Nucleus accumbens (tissue), 56 donors: ENCODE measurements at regions not wholly inside any gene's neighbourhood (a gene's known extent, or its start where the extent isn't known, plus 50 kb on each side); places are given as distances from the start of the nearest gene placed in this dataset.

Experiments
- DNase-seq, 56 donors: peaks; one replicate each; lab custom pipeline; 2025; lab: John Stamatoyannopoulos, UW

DNA sequence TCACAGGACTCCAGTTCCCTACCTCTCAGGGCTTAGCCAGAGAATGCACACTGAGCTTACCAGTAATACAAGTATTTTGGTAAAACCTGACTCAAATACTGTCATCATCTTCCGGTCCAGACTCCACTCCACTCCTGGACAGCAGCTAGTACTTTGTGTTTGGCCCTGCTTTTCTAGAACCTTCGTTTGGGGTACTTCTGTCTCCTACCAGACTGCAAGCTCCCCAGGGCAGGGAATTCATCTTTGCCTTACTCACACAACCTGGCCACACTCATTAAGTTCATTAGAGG lies 108.9 kb upstream of the CDC42EP3 start:
- DNase-seq, result no peak

DNA sequence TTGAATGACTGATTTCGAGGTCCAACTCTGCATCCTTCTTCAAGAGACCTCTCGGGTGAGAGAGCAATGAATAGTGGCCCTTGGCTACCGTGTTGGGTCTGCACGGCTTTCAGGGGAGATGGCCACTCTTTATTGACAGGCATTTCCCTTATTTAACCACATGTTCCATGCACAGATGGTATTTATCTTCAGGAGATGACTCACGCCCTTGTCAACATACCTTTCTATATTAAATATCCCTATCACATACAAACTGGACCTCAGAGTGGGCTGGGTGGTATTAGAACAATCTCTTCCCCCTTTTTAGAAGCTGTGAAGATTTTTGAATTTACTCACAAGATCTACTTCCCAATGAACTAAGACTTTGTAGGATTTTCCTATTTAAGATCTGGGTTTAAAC lies 109.6 kb upstream of the CDC42EP3 start:
- no peak for DNase-seq

DNA sequence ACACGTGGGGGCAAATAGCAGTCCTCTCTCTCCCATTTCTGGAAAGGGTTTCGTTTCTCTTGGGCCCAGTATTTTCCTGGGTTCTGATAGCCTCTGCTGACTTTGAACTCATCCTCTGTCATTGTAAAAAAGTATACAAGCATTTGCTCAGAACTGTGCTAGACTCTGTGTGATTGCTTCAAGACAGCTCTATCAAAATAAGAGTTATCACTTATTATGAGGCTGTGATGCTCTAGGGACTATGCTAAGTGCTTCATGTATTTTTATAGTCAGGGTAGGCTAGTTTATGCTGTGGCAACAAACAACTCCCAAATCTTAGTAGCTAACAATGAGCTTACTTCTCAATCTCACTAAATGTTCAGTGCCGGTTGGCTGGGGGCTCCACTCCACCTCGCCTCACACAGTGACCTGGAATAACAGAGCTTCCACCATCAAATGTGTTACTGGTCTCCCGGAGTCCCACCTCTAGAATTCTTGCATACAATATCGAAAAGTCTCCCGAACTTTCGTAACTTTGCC lies 110.8 kb upstream of the CDC42EP3 start:
- no peak for DNase-seq

- DNase-seq, result no peak
Measured at GRCh38 chr2:37782721-37783371, 111.4 kb upstream of the CDC42EP3 start.

DNA sequence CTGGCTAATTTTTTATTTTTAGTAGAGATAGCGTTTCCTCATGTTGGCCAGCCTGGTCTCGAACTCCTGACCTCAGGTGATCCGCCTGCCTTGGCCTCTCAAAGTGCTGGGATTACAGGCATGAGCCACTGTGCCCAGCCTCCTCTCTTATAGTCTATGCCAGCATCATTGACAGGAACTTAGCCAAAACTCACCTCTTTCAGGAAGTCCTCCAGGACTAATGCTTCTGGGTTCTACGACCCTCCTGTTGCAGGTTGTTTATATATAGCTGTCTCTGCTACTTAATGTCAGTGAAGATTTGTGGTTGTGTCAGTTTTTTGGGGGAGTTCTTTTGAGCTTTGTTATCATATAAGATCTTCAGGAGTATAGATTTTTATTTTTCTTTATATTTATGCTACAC lies 112.1 kb upstream of the CDC42EP3 start:
- DNase-seq, result no peak

DNA sequence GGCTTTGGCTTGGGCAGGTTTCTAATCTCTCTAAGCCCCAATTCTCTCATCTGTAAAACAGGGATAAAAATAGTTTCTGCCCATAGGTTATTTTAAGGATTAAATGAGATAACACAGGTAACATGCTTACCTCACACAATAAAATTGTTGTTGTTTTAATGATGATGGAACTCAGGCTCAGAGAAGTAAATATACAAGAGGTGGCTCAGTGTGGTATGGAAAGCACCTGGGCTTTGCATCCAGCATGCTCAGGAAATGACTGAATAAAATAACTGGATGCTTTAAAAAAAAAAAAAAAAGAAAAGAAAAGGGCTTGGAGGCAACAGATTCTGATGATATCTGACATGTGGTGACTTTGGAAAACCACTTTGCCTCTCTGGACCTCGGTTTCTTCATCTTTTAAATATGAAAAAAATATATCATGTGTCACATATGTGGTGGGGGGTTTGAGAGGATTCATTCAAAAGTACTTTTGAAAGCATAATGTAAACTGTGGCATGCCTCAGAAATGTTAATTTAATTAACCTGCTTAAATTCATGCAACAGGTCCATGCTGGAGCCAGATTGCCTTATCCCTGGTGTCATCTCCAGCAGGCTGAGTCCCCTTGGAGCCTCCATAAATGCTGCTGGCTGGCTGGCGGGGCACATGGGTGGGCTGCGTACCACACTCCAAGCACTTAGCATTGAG lies 112.8 kb upstream of the CDC42EP3 start:
- no peak for DNase-seq

- no peak for DNase-seq
Measured at GRCh38 chr2:37784759-37785149, 113.3 kb upstream of the CDC42EP3 start.

GRCh38 chr2:37786191-37786698 lies 114.8 kb upstream of the CDC42EP3 start:
- no peak for DNase-seq

DNA sequence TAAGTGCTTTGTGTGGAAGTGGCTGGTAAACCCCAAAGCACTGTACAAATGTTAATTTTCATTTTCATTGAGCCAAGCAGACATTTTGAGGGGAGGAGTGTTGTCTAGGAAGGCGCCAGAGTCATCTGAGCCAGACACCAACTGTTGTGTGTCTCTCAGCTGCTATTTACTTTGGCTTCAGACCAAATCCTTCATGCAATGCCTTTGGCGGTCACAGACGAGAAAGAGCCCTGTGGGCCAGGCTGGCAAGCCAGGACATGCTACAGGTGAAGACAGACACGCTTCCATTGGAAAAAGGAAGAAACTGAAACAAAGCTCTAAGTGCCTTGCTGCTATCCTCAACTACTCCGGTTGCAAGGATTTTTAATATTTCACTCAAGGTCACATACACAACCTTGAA lies 115.4 kb upstream of the CDC42EP3 start:
- no peak for DNase-seq

GRCh38 chr2:37788602-37789209 lies 117.3 kb upstream of the CDC42EP3 start:
- DNase-seq, result no peak

DNA sequence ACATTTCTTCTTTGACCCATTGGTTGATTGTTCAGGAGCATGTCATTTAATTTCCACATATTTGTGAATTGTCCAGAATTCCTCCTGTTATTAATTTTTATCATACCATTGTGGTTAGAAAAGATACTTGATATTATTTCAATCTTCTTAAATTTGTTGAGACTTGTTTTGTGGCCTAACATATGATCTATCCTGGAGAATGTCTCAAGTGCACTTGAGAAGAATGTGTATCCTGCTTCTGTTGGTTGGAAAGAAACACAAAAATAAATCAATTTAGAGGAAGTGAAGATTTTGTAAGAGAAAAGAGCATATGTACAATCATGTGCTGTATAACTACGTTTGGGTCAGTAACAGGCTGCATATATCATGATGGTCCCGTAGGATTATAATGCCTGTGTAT lies 118.6 kb upstream of the CDC42EP3 start:
- DNase-seq, result no peak

- no peak for DNase-seq
Measured at GRCh38 chr2:37790462-37790861, 119.0 kb upstream of the CDC42EP3 start.

- no peak for DNase-seq
Measured at GRCh38 chr2:37792366-37792765, 120.9 kb upstream of the CDC42EP3 start.

- no peak for DNase-seq
Measured at GRCh38 chr2:37793004-37793403, 121.6 kb upstream of the CDC42EP3 start.

DNA sequence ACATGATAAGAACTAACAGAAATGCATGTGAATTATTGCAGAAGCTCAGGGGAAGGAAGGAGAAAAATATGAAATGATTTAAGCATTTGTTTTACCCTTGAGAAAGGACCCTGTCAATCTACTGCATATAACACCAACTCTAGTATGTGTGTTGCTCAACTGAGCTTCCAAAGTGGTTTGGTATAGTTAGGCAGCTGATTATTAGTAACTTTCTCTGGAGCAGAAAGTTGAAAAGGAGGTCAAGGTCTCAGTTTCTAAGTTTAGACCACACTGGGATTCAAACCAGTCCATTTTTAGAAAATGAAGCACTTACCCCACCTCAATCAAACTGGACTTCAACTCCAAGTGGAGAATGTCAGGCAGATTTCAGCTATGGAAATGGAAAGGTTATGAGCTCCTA lies 123.3 kb upstream of the CDC42EP3 start:
- no peak for DNase-seq

DNA sequence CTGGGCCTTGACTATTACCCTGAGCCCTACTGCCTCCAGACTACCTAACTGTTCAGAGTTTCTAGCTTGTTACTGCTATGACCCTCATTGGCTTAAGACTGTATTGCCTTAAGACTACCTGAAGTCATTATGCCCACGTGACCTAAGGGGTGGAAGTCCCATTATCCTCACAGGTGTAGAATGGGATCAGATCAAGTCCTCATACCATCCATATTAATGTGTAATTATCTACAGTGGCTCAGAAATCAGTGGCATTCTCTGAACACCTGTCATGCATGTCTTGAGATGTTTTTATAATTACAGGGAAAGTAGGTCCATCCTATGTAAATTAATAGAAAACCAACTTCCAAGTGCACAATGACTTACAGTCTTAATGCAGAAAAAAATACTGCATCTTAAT lies 124.0 kb upstream of the CDC42EP3 start:
- DNase-seq, result no peak

GRCh38 chr2:37795938-37796337 lies 124.5 kb upstream of the CDC42EP3 start:
- no peak for DNase-seq

DNA sequence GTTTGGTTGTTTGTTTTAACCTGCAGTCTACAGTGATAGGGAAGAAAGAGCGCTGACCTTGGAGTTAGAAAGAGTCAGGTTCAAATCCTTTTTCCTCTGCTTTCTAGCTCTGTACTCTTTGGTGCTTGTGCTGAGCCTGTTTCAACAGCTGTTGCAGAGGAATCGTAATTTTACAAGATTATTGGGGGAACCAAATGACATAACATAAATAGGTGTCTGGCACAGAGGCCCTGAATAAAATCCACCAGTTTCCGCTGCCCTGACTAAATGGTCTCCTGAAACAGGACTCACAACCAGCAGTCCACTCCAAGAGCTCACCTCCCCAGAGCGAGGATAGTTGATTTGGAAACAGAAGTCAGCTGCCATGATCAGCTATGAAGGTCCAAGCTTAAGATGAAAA lies 125.0 kb upstream of the CDC42EP3 start:
- DNase-seq, result no peak

- DNase-seq, result no peak
Measured at GRCh38 chr2:37797081-37797480, 125.6 kb upstream of the CDC42EP3 start.

DNA sequence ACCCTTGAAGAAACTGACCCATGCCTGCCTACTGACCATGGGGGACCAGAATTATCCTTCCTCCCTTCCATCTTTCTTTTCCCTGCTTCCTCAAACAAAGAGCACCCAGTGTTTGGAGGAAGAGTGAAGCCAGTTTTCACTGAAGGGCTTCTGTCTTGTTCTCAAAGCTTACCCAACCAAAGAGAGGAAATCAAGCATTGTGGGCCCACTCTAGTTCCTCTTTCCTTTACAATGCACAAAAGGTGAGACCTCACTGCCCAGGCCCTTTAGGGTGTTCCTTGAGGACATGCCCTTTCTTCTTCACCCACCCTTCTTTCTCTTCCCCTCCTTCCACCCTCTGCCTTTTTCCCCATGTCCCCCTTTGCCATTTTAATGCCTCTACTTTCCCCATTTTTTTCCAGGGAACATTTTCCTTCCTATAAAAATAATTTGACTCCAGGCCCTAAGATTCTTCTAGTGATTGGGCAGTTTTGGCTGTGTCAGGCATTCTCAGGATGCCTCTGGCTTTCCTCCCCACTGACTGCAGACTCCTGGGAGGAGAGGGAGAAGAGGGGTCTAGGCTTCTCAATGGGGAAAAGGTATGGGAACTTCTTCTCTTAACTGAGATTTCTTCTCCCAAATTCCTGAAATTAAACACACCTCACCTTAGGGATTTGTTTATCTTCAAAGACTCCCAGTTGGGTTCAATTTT lies 126.6 kb upstream of the RMDN2 start:
- no peak for DNase-seq

GRCh38 chr2:37800176-37800858 lies 124.8 kb upstream of the RMDN2 start:
- no peak for DNase-seq
